ENCODE measurements at regions not wholly inside any gene's neighbourhood (a gene's known extent, or its start where the extent isn't known, plus 50 kb on each side); places are given as distances from the start of the nearest gene placed in this dataset.
"Not testable (repeated sequence)": the region's sequence is repeated elsewhere in the genome, so short reads cannot be mapped to it uniquely, and the experiment has no call there.

DNA sequence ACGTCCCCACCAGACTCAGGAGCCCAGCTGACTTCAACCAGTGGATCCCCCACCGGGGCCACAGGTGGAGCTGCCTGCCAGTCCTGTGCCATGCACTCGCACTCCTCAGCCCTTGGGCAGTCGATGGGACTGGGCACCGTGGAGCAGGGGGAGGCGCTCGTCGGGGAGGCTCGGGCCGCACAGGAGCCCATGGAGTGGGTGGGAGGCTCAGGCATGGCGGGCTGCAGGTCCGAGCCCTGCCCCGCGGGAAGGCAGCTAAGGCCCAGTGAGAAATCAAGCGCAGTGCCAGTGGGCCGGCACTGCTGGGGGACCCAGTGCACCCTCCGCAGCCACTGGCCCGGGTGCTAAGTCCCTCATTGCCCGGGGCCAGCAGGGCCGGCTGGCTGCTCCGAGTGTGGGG lies 52.3 kb upstream of the LRRC30 start:
- WGBS, 2 donors = 91 to 92% methylated on average over 21 of the region's 21 CpGs

DNA sequence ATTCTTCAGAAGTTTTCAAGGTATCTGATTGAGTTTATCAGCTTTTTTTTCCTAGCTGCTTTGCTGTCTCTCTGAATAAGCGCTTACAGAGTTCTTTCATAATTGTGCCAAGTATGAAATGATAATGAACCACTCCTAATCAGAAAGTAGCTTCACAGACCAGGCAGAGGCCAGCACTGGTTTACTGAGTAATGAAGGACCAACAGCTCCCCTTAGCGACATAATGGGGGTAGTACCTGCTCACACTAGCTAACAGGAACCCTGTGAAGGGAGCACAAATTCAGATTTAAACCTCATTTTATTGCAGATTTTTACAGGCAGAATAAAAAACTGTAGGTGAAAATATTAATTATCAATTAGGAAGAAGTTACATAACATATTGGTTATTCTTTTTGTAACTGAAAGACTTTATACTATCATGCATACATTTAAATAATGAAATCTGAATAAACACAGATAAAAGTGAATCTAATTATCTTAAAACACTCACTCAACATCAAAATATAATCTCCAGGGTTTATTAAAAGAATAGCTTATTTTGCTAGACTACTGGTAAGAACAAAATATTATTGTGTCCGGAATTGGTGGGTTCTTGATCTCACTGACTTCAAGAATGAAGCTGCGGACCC lies 53.7 kb upstream of the LRRC30 start:
- no peak overlapping the region for H3K27ac ChIP-seq
- no peaks in the 10 kb centered on the region for H3K9me3 ChIP-seq
- H3K4me3 ChIP-seq = no peak overlapping the region
- intact Hi-C loops (cut with DNase I) = loop anchor here (1.0 kb wide), 2 partner anchors 139 to 257 kb away; no protein-coding TSS in a partner anchor
- no peaks in the 10 kb centered on the region for H3K4me1 ChIP-seq
- H3K27me3 ChIP-seq = peaks cover 0 to 5% (median 0%) of the 10 kb centered on the region in 3 donors
- no peaks in the 10 kb centered on the region for H3K36me3 ChIP-seq
- TF ChIP-seq, protein P1, sequence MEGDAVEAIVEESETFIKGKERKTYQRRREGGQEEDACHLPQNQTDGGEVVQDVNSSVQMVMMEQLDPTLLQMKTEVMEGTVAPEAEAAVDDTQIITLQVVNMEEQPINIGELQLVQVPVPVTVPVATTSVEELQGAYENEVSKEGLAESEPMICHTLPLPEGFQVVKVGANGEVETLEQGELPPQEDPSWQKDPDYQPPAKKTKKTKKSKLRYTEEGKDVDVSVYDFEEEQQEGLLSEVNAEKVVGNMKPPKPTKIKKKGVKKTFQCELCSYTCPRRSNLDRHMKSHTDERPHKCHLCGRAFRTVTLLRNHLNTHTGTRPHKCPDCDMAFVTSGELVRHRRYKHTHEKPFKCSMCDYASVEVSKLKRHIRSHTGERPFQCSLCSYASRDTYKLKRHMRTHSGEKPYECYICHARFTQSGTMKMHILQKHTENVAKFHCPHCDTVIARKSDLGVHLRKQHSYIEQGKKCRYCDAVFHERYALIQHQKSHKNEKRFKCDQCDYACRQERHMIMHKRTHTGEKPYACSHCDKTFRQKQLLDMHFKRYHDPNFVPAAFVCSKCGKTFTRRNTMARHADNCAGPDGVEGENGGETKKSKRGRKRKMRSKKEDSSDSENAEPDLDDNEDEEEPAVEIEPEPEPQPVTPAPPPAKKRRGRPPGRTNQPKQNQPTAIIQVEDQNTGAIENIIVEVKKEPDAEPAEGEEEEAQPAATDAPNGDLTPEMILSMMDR (IDR thresholded peaks at IDR 0.05) = peak in 3 of 4 experiments; percentile 49 to 76 (median 68)
- no peak for TF ChIP-seq POLR2A (IDR thresholded peaks at IDR 0.05)
- WGBS, 2 donors = 47 to 52% methylated on average over 4 of the region's 4 CpGs
- DNase-seq = peak; percentile 74

More for the DNA sequence above, 52.3 kb upstream of the LRRC30 start:
- intact Hi-C loops (cut with DNase I); H3K4me3 ChIP-seq; H3K27ac ChIP-seq; H3K4me1 ChIP-seq; H3K9me3 ChIP-seq; H3K27me3 ChIP-seq; DNase-seq; H3K36me3 ChIP-seq: not testable (repeated sequence)

DNA sequence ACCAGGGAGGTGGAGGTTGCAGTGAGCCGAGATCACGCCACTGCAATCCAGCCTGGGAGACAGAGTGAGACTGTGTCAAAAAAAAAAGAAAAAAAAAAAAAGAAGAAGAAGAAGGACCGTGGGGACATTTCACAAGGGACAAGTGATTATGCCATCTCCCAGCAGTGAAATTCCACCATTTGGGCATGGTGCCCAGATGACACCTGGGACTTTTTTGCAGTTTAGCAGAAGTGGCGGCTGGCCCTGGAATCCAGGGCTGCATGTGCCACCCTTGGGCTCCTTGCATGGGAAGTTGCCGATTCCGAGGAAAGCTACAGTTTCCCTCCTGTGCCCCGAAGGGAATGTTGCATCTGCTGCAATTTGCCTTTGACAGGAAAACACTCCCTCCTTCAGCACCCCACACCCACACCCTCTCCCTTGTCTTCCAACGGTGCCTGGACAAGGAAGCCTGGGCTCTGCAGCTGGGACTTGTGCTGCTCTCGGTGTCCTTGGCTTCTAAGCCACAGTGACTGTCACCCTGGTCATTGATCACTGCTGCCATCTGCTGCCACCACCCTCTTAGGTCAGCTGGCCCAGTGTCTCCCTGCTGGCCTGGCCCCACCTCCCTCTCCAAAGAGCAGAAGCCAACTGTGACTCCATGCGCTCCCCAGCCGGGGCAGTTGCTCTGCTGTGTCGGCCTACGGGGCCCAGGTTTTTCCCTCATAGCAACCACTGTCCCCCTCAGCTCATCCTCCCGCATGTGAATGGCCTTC lies 56.4 kb upstream of the LRRC30 start:
- H3K27ac ChIP-seq = no peak overlapping the region
- no peaks in the 10 kb centered on the region for H3K36me3 ChIP-seq
- intact Hi-C loops (cut with DNase I) = no loop called here

DNA sequence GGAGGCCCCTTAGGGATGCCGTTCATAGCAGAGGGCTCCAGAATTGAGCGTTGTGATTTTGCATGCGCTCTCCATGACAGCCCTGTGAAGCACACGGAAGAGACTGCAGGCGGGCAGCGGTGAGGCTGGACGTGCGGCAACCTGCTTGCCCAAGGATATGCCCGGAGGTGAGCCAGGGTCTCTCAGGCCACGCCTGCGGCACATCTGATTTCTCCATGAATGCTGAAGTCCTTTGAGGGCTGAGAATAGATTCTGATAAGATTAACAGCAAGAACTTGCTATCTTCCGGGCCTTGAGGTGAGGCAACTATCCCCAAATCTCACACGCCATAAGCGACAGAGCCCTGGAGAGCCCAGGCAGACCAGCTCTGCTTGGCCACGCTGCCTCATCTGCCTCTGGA lies 55.6 kb upstream of the LAMA1 start:
- Histone ChIP-seq H3K4me3 (no peak overlapping the region), H3K4me1 (no peaks in the 10 kb centered on the region), H3K9me3 (no peaks in the 10 kb centered on the region), H3K27me3 (peaks cover 0 to 5% (median 0%) of the 10 kb centered on the region in 3 donors), H3K27ac (no peak overlapping the region), H3K36me3 (no peaks in the 10 kb centered on the region)
- intact Hi-C loops (cut with DNase I) = no loop called here
- 90 to 92% methylated on average over 15 of the region's 15 CpGs for WGBS, 2 donors
- TF ChIP-seq POLR2AphosphoS5 (IDR thresholded peaks at IDR 0.05) = no peak
- no peak for TF ChIP-seq EP300 (IDR thresholded peaks at IDR 0.05)
- TF ChIP-seq, protein P1 (IDR thresholded peaks at IDR 0.05) = no peak
- no peak for TF ChIP-seq POLR2A (IDR thresholded peaks at IDR 0.05)
- DNase-seq = no peak

More for the DNA sequence above, 56.4 kb upstream of the LRRC30 start:
- H3K4me1 ChIP-seq = no peaks in the 10 kb centered on the region
- TF ChIP-seq EP300 (IDR thresholded peaks at IDR 0.05) (no peak), POLR2AphosphoS5 (IDR thresholded peaks at IDR 0.05) (no peak), POLR2A (IDR thresholded peaks at IDR 0.05) (no peak)
- TF ChIP-seq, protein P1 (IDR thresholded peaks at IDR 0.05) = no peak
- H3K27me3 ChIP-seq = peaks cover 0 to 5% (median 0%) of the 10 kb centered on the region in 3 donors
- H3K9me3 ChIP-seq = no peaks in the 10 kb centered on the region
- no peak overlapping the region for H3K4me3 ChIP-seq
- 68 to 87% methylated on average over 14 of the region's 14 CpGs for WGBS, 2 donors
- no peak for DNase-seq

DNA sequence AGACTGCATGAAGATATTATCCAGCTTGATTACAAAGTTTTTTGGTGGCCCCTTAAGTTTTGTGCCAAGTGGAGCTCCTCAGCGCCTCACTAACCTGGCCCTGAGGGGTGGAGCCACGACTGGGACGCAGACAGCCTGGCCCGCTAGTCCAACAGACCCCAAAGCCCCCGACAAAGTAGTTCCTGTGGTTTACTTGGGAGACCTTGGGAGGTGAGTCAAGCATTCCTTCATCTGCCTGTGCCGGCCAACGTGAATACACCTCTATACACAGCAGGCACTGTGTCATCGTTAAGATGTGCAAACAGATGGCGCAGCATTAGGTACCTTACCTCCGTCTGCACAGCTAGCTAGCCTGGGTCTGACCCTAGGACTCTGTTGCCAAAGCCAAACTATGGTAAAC lies 55.0 kb upstream of the LAMA1 start:
- Histone ChIP-seq H3K9me3 (no peaks in the 10 kb centered on the region), H3K27me3 (peaks cover 0 to 4% (median 0%) of the 10 kb centered on the region in 3 donors), H3K4me3 (no peak overlapping the region), H3K36me3 (no peaks in the 10 kb centered on the region), H3K27ac (no peak overlapping the region), H3K4me1 (no peaks in the 10 kb centered on the region)
- TF ChIP-seq, protein P1 (IDR thresholded peaks at IDR 0.05) = no peak
- TF ChIP-seq EP300 (IDR thresholded peaks at IDR 0.05) = no peak
- TF ChIP-seq POLR2AphosphoS5 (IDR thresholded peaks at IDR 0.05) = no peak
- no peak for TF ChIP-seq POLR2A (IDR thresholded peaks at IDR 0.05)
- intact Hi-C loops (cut with DNase I) = no loop called here
- WGBS, 2 donors = 58 to 81% methylated on average over 10 of the region's 10 CpGs
- no peak for DNase-seq

All from sigmoid colon (tissue), 6 donors.